CD14-positive monocyte (primary cell): ENCODE measurements at regions not wholly inside any gene's neighbourhood (a gene's known extent, or its start where the extent isn't known, plus 50 kb on each side); places are given as distances from the start of the nearest gene placed in this dataset.

ENCODE experiments used
- DNase-seq, 3 donors: peaks; one replicate each; pipeline ENCODE4 v3.0.0-alpha.2; 2011 to 2022
- H2AFZ ChIP-seq: 2 replicates; pipeline ENCODE4 v1.6.0; 2012; ENCODE audit warnings: mild to moderate bottlenecking, low read depth, low read length, inconsistent platforms; ENCODE audit not compliant: insufficient read depth, poor library complexity, severe bottlenecking
- H3K27ac ChIP-seq, 2 donors: 1 replicate in 1 of 2; 2 replicates in 1 of 2; pipeline ENCODE4 v1.5.1; 2012 to 2013; ENCODE audit warnings: low read length in 2 of 2, control low read depth in 1 of 2, inconsistent platforms in 1 of 2, low read depth in 1 of 2, mild to moderate bottlenecking in 1 of 2
- H3K27me3 ChIP-seq, 2 donors: one replicate each; pipeline versions ENCODE4 v1.6.0 to v1.6.1; 2011 to 2013; ENCODE audit warnings: low read length in 2 of 2; ENCODE audit not compliant: control insufficient read depth in 2 of 2, insufficient read depth in 2 of 2
- H3K36me3 ChIP-seq, 2 donors: replicated peaks in 1 of 2; 1 replicate in 1 of 2; 2 replicates in 1 of 2; pipeline versions ENCODE4 v1.5.1 to v1.6.1; 2012 to 2013; ENCODE audit warnings: low read length in 2 of 2, control low read depth in 1 of 2, inconsistent platforms in 1 of 2, mild to moderate bottlenecking in 1 of 2; ENCODE audit not compliant: insufficient read depth in 2 of 2, control insufficient read depth in 1 of 2
- H3K4me1 ChIP-seq, 2 donors: 1 replicate in 1 of 2; 2 replicates in 1 of 2; pipeline versions ENCODE4 v1.5.1 to v1.6.1; 2012 to 2013; ENCODE audit warnings: low read length in 2 of 2, control low read depth in 1 of 2, inconsistent platforms in 1 of 2, mild to moderate bottlenecking in 1 of 2, moderate library complexity in 1 of 2; ENCODE audit not compliant: insufficient read depth in 2 of 2, control insufficient read depth in 1 of 2
- H3K4me2 ChIP-seq: replicated peaks from 2 replicates; pipeline ENCODE3; 2012; ENCODE audit warnings: low read length, moderate library complexity, mild to moderate bottlenecking; ENCODE audit not compliant: poor library complexity, severe bottlenecking; ENCODE audit errors: extremely low read depth
- H3K4me3 ChIP-seq, 3 experiments: fragments of 200-600 bp in 1 of 3; sonication (generic) in 1 of 3; replicated peaks in 1 of 3; 1 replicate in 2 of 3; 2 replicates in 1 of 3; pipeline ENCODE4 v1.5.1; 2011 to 2013; ENCODE audit warnings: low read length in 3 of 3, mild to moderate bottlenecking in 3 of 3, control low read depth in 2 of 3, low read depth in 2 of 3, inconsistent platforms in 1 of 3, moderate library complexity in 1 of 3
- H3K79me2 ChIP-seq: 2 replicates; pipeline ENCODE4 v1.6.0; 2012; ENCODE audit warnings: mild to moderate bottlenecking, control low read depth, inconsistent platforms, low read length, moderate library complexity; ENCODE audit not compliant: insufficient read depth
- H3K9ac ChIP-seq: 2 replicates; pipeline ENCODE4 v1.6.0; 2017; ENCODE audit warnings: low read length, mild to moderate bottlenecking; ENCODE audit not compliant: insufficient read depth, poor library complexity, severe bottlenecking
- H3K9me3 ChIP-seq, 2 donors: replicated peaks in 1 of 2; 1 replicate in 1 of 2; 2 replicates in 1 of 2; pipeline versions ENCODE4 v1.5.1 to v1.6.1; 2012 to 2013; ENCODE audit warnings: low read length in 2 of 2, control low read depth in 1 of 2; ENCODE audit not compliant: control insufficient read depth in 1 of 2, insufficient read depth in 1 of 2
- H4K20me1 ChIP-seq: 2 replicates; pipeline ENCODE4 v1.6.0; 2012; ENCODE audit warnings: mild to moderate bottlenecking, low read length, control low read depth, moderate library complexity; ENCODE audit not compliant: insufficient read depth
- H3K27ac Mint-ChIP-seq, 7 donors: one replicate each; pipeline ENCODE4 v1.8.0; 2020; ENCODE audit warnings: mild to moderate bottlenecking in 7 of 7, mixed read lengths in 7 of 7, moderate library complexity in 6 of 7, inconsistent platforms in 2 of 7
- H3K27me3 Mint-ChIP-seq, 3 donors: one replicate each; pipeline ENCODE4 v1.8.0; 2021 to 2022; ENCODE audit warnings: low read depth in 3 of 3, mild to moderate bottlenecking in 3 of 3, mixed read lengths in 3 of 3, moderate library complexity in 3 of 3, inconsistent platforms in 1 of 3
- H3K36me3 Mint-ChIP-seq, 2 donors: one replicate each; pipeline ENCODE4 v1.8.0; 2020; ENCODE audit warnings: mixed read lengths in 2 of 2, inconsistent platforms in 1 of 2, mild to moderate bottlenecking in 1 of 2
- H3K4me1 Mint-ChIP-seq: one replicate; pipeline ENCODE4 v1.8.0; 2020; ENCODE audit warnings: mild to moderate bottlenecking, mixed read lengths
- H3K4me3 Mint-ChIP-seq, 2 donors: one replicate each; pipeline ENCODE4 v1.8.0; 2020; ENCODE audit warnings: mild to moderate bottlenecking in 2 of 2, mixed read lengths in 2 of 2, moderate library complexity in 1 of 2
- H3K9me3 Mint-ChIP-seq, 7 donors: one replicate each; pipeline ENCODE4 v1.8.0; 2020 to 2022; ENCODE audit warnings: mixed read lengths in 7 of 7, mild to moderate bottlenecking in 6 of 7, moderate library complexity in 6 of 7, inconsistent platforms in 2 of 7
- CTCF ChIP-seq: fragments of 200-600 bp; IDR thresholded peaks from one replicate; pipeline ENCODE4 v1.8.0; 2022; ENCODE audit warnings: antibody characterized with exemption, mild to moderate bottlenecking
- WGBS: methylation state at CpG from one replicate; pipeline ENCODE4 v1.1.5; 2013; ENCODE audit warnings: missing lambda C conversion rate; ENCODE audit not compliant: insufficient coverage; 5-methylcytosine and 5-hydroxymethylcytosine counted together
- intact Hi-C, 2 donors: fragments of 100-400 bp; cut with micrococcal nuclease; formaldehyde crosslinking; loops; one replicate each; pipeline versions ENCODE4 v1.15.0 to v1.15.1; 2023

- H3K27ac Mint-ChIP-seq, result no peak overlapping the region
- intact Hi-C loops, result no loop called here
- H3K27ac ChIP-seq, result no peak overlapping the region
- TF ChIP-seq CTCF, result no peak
- H3K27me3 ChIP-seq, result no peaks in the 10 kb centered on the region
- peaks cover 0 to 5% (median 0%) of the 10 kb centered on the region in 3 donors for H3K27me3 Mint-ChIP-seq
- H3K4me3 Mint-ChIP-seq, result no peak overlapping the region
- H3K9me3 Mint-ChIP-seq, result peaks cover 0 to 4% (median 0%) of the 10 kb centered on the region in 7 donors
- no peaks in the 10 kb centered on the region for H4K20me1 ChIP-seq
- no peak overlapping the region for H3K4me2 ChIP-seq
- H3K9ac ChIP-seq, result no peak overlapping the region
- H3K9me3 ChIP-seq, result no peaks in the 10 kb centered on the region
- WGBS, result 64% methylated on average over 3 of the region's 5 CpGs
- no peaks in the 10 kb centered on the region for H3K4me1 ChIP-seq
- no peaks in the 10 kb centered on the region for H3K79me2 ChIP-seq
- no peak overlapping the region for H2AFZ ChIP-seq
- no peaks in the 10 kb centered on the region for H3K36me3 Mint-ChIP-seq
- no peaks in the 10 kb centered on the region for H3K4me1 Mint-ChIP-seq
- H3K4me3 ChIP-seq, result no peak overlapping the region
- DNase-seq, result no peak
- H3K36me3 ChIP-seq, result no peaks in the 10 kb centered on the region
Measured at GRCh38 chr6:133590196-133590595, 298.7 kb upstream of the TCF21 start.

GRCh38 chr6:133590814-133591213 is 298.1 kb upstream of the TCF21 start:
- no peaks in the 10 kb centered on the region for H3K36me3 Mint-ChIP-seq
- H3K4me3 Mint-ChIP-seq, result no peak overlapping the region
- 92% methylated on average over 2 of the region's 3 CpGs for WGBS
- no peak for DNase-seq
- Histone ChIP-seq H3K9ac (no peak overlapping the region), H3K36me3 (no peaks in the 10 kb centered on the region), H3K9me3 (no peaks in the 10 kb centered on the region), H2AFZ (no peak overlapping the region), H4K20me1 (no peaks in the 10 kb centered on the region), H3K4me3 (no peak overlapping the region), H3K79me2 (no peaks in the 10 kb centered on the region), H3K27me3 (no peaks in the 10 kb centered on the region), H3K4me2 (no peak overlapping the region), H3K4me1 (no peaks in the 10 kb centered on the region), H3K27ac (no peak overlapping the region)
- H3K27ac Mint-ChIP-seq, result no peak overlapping the region
- H3K4me1 Mint-ChIP-seq, result no peaks in the 10 kb centered on the region
- no peak for TF ChIP-seq CTCF
- intact Hi-C loops, result no loop called here
- H3K9me3 Mint-ChIP-seq, result peaks cover 0 to 4% (median 0%) of the 10 kb centered on the region in 7 donors
- peaks cover 0 to 2% (median 0%) of the 10 kb centered on the region in 3 donors for H3K27me3 Mint-ChIP-seq
